Effector memory CD8-positive, alpha-beta T cell (primary cell): ENCODE measurements at regions not wholly inside any gene's neighbourhood (a gene's known extent, or its start where the extent isn't known, plus 50 kb on each side); places are given as distances from the start of the nearest gene placed in this dataset.
"Not testable (repeated sequence)": the region's sequence is repeated elsewhere in the genome, so short reads cannot be mapped to it uniquely, and the experiment has no call there.

ENCODE experiments used
- ATAC-seq: fragments of 150-1000 bp; cut with Tn5 transposase; replicated peaks from 2 replicates; pipeline ENCODE4 v1.10.0; 2021; ENCODE audit warnings: mild to moderate bottlenecking, moderate library complexity
- DNase-seq, 3 experiments: peaks; one replicate each; pipeline ENCODE4 v3.0.0; 2021
- H3K27ac Mint-ChIP-seq, 2 donors: one replicate each; pipeline ENCODE4 v1.8.0; 2022; ENCODE audit warnings: mild to moderate bottlenecking in 2 of 2, mixed read lengths in 2 of 2, moderate library complexity in 2 of 2
- H3K27me3 Mint-ChIP-seq, 2 donors: one replicate each; pipeline ENCODE4 v1.8.0; 2022; ENCODE audit warnings: mixed read lengths in 2 of 2
- H3K36me3 Mint-ChIP-seq: one replicate; pipeline ENCODE4 v1.8.0; 2022; ENCODE audit warnings: mild to moderate bottlenecking, moderate library complexity, mixed read lengths; ENCODE audit not compliant: insufficient read depth
- H3K4me1 Mint-ChIP-seq, 2 donors: one replicate each; pipeline ENCODE4 v1.8.0; 2022; ENCODE audit warnings: low read depth in 2 of 2, mixed read lengths in 2 of 2
- H3K4me3 Mint-ChIP-seq, 2 donors: one replicate each; pipeline ENCODE4 v1.8.0; 2022; ENCODE audit warnings: mild to moderate bottlenecking in 2 of 2, mixed read lengths in 2 of 2, moderate library complexity in 2 of 2
- H3K9me3 Mint-ChIP-seq, 2 donors: one replicate each; pipeline ENCODE4 v1.8.0; 2022; ENCODE audit warnings: mixed read lengths in 2 of 2

- H3K4me3 Mint-ChIP-seq: no peak overlapping the region
- DNase-seq: no peak
- H3K36me3 Mint-ChIP-seq: no peaks in the 10 kb centered on the region
- peaks cover 33 to 40% of the 10 kb centered on the region in 2 donors for H3K27me3 Mint-ChIP-seq
- H3K4me1 Mint-ChIP-seq: no peaks in the 10 kb centered on the region
- ATAC-seq: no peak
- no peak overlapping the region for H3K27ac Mint-ChIP-seq
- no peaks in the 10 kb centered on the region for H3K9me3 Mint-ChIP-seq
Observed at GRCh38 chr16:23013484-23013883, 135.8 kb downstream of the USP31 start.

GRCh38 chr16:23009075-23009474, 140.2 kb downstream of the USP31 start:
- H3K36me3 Mint-ChIP-seq: no peaks in the 10 kb centered on the region
- no peak overlapping the region for H3K4me3 Mint-ChIP-seq
- no peaks in the 10 kb centered on the region for H3K4me1 Mint-ChIP-seq
- H3K27me3 Mint-ChIP-seq: peaks cover 42 to 50% of the 10 kb centered on the region in 2 donors
- DNase-seq: no peak
- peaks cover 0 to 9% of the 10 kb centered on the region in 2 donors for H3K9me3 Mint-ChIP-seq
- no peak overlapping the region for H3K27ac Mint-ChIP-seq
- no peak for ATAC-seq

- DNase-seq (no peak), ATAC-seq (no peak)
- Mint-ChIP-seq H3K9me3 (peaks cover 0 to 9% of the 10 kb centered on the region in 2 donors), H3K36me3 (no peaks in the 10 kb centered on the region), H3K27ac (no peak overlapping the region), H3K4me1 (no peaks in the 10 kb centered on the region), H3K27me3 (peaks cover 42 to 47% of the 10 kb centered on the region in 2 donors), H3K4me3 (no peak overlapping the region)
Observed at GRCh38 chr16:23008041-23008440, 141.2 kb downstream of the USP31 start.

GRCh38 chr16:23006380-23006779, 142.9 kb downstream of the USP31 start:
- Mint-ChIP-seq H3K36me3 (no peaks in the 10 kb centered on the region), H3K9me3 (peaks cover 0 to 9% of the 10 kb centered on the region in 2 donors), H3K27ac (no peak overlapping the region), H3K27me3 (peaks cover 39 to 46% of the 10 kb centered on the region in 2 donors), H3K4me3 (no peak overlapping the region), H3K4me1 (no peaks in the 10 kb centered on the region)
- no peak for ATAC-seq
- no peak for DNase-seq

GRCh38 chr16:23005951-23006350, 143.3 kb downstream of the USP31 start:
- no peak for ATAC-seq
- H3K27ac Mint-ChIP-seq: no peak overlapping the region
- no peak for DNase-seq
- H3K4me3 Mint-ChIP-seq: no peak overlapping the region
- peaks cover 0 to 9% of the 10 kb centered on the region in 2 donors for H3K9me3 Mint-ChIP-seq
- H3K4me1 Mint-ChIP-seq: no peaks in the 10 kb centered on the region
- peaks cover 39 to 50% of the 10 kb centered on the region in 2 donors for H3K27me3 Mint-ChIP-seq
- H3K36me3 Mint-ChIP-seq: no peaks in the 10 kb centered on the region

- ATAC-seq (no peak), DNase-seq (no peak)
- peaks cover 50 to 54% of the 10 kb centered on the region in 2 donors for H3K27me3 Mint-ChIP-seq
- peaks cover 0 to 11% of the 10 kb centered on the region in 2 donors for H3K9me3 Mint-ChIP-seq
- H3K4me3 Mint-ChIP-seq: no peak overlapping the region
- no peaks in the 10 kb centered on the region for H3K36me3 Mint-ChIP-seq
- no peak overlapping the region for H3K27ac Mint-ChIP-seq
- H3K4me1 Mint-ChIP-seq: no peaks in the 10 kb centered on the region
Observed at GRCh38 chr16:22989598-22989997, 159.7 kb downstream of the USP31 start.

- ATAC-seq: no peak
- H3K27me3 Mint-ChIP-seq: peaks cover 21 to 38% of the 10 kb centered on the region in 2 donors
Observed at GRCh38 chr16:22983614-22984013, 165.6 kb downstream of the USP31 start.

GRCh38 chr16:22980514-22980913, 166.6 kb downstream of the HS3ST2 start:
- H3K27me3 Mint-ChIP-seq: peaks cover 14 to 26% of the 10 kb centered on the region in 2 donors
- not testable (repeated sequence) for H3K4me3 Mint-ChIP-seq, H3K4me1 Mint-ChIP-seq, ATAC-seq, DNase-seq, H3K27ac Mint-ChIP-seq, H3K36me3 Mint-ChIP-seq
- H3K9me3 Mint-ChIP-seq: peaks cover 2 to 14% of the 10 kb centered on the region in 2 donors

More at GRCh38 chr16:22983614-22984013, 165.6 kb downstream of the USP31 start:
- Mint-ChIP-seq H3K27ac (no peak overlapping the region), H3K4me3 (no peak overlapping the region), H3K4me1 (no peaks in the 10 kb centered on the region), H3K36me3 (no peaks in the 10 kb centered on the region), H3K9me3 (peaks cover 2 to 19% of the 10 kb centered on the region in 2 donors)
- no peak for DNase-seq

- DNase-seq: no peak
Observed at GRCh38 chr16:22979038-22979437, 165.1 kb downstream of the HS3ST2 start.

GRCh38 chr16:22977294-22977697, 163.3 kb downstream of the HS3ST2 start:
- Mint-ChIP-seq H3K4me1 (no peaks in the 10 kb centered on the region), H3K36me3 (no peaks in the 10 kb centered on the region), H3K4me3 (no peak overlapping the region), H3K27ac (no peak overlapping the region), H3K27me3 (peaks cover 25 to 42% of the 10 kb centered on the region in 2 donors), H3K9me3 (peaks cover 0 to 7% of the 10 kb centered on the region in 2 donors)
- no peak for DNase-seq
- no peak for ATAC-seq

More at GRCh38 chr16:22979038-22979437, 165.1 kb downstream of the HS3ST2 start:
- ATAC-seq: no peak
- Mint-ChIP-seq H3K36me3 (no peaks in the 10 kb centered on the region), H3K4me1 (no peaks in the 10 kb centered on the region), H3K9me3 (peaks cover under 1 to 7% of the 10 kb centered on the region in 2 donors), H3K27ac (no peak overlapping the region), H3K4me3 (no peak overlapping the region), H3K27me3 (peaks cover 25 to 36% of the 10 kb centered on the region in 2 donors)

GRCh38 chr16:22973522-22973921, 159.6 kb downstream of the HS3ST2 start:
- Mint-ChIP-seq H3K36me3 (no peaks in the 10 kb centered on the region), H3K4me1 (no peaks in the 10 kb centered on the region), H3K27ac (no peak overlapping the region), H3K27me3 (peaks cover 37 to 43% of the 10 kb centered on the region in 2 donors), H3K4me3 (no peak overlapping the region), H3K9me3 (no peaks in the 10 kb centered on the region)
- ATAC-seq (no peak), DNase-seq (no peak)

GRCh38 chr16:22971346-22971924, 157.5 kb downstream of the HS3ST2 start:
- DNase-seq: no peak
- H3K27me3 Mint-ChIP-seq: peaks cover 42 to 46% of the 10 kb centered on the region in 2 donors
- H3K36me3 Mint-ChIP-seq: no peaks in the 10 kb centered on the region
- H3K4me3 Mint-ChIP-seq: no peak overlapping the region
- no peaks in the 10 kb centered on the region for H3K4me1 Mint-ChIP-seq
- no peaks in the 10 kb centered on the region for H3K9me3 Mint-ChIP-seq
- H3K27ac Mint-ChIP-seq: no peak overlapping the region
- ATAC-seq: no peak

GRCh38 chr16:22970209-22970865, 156.4 kb downstream of the HS3ST2 start:
- no peak for DNase-seq

GRCh38 chr16:22969567-22969966, 155.6 kb downstream of the HS3ST2 start:
- DNase-seq: no peak
- Mint-ChIP-seq H3K36me3 (no peaks in the 10 kb centered on the region), H3K27me3 (peaks cover 43 to 49% of the 10 kb centered on the region in 2 donors), H3K4me1 (no peaks in the 10 kb centered on the region), H3K4me3 (no peak overlapping the region), H3K9me3 (no peaks in the 10 kb centered on the region), H3K27ac (no peak overlapping the region)
- ATAC-seq: no peak

More at GRCh38 chr16:22970209-22970865, 156.4 kb downstream of the HS3ST2 start:
- no peaks in the 10 kb centered on the region for H3K9me3 Mint-ChIP-seq
- no peak for ATAC-seq
- H3K27me3 Mint-ChIP-seq: peaks cover 43 to 51% of the 10 kb centered on the region in 2 donors
- no peaks in the 10 kb centered on the region for H3K36me3 Mint-ChIP-seq
- no peak overlapping the region for H3K4me3 Mint-ChIP-seq
- no peaks in the 10 kb centered on the region for H3K4me1 Mint-ChIP-seq
- H3K27ac Mint-ChIP-seq: no peak overlapping the region
